Suppressor macrophage treated with lipopolysaccharide for 1 hour (primary cell): ENCODE measurements at regions not wholly inside any gene's neighbourhood (a gene's known extent, or its start where the extent isn't known, plus 50 kb on each side); places are given as distances from the start of the nearest gene placed in this dataset.
"Not testable (repeated sequence)": the region's sequence is repeated elsewhere in the genome, so short reads cannot be mapped to it uniquely, and the experiment has no call there.

Experiments used
- DNase-seq, 3 donors: peaks; one replicate each; pipeline ENCODE4 v3.0.0-alpha.2; 2020 to 2022

DNA sequence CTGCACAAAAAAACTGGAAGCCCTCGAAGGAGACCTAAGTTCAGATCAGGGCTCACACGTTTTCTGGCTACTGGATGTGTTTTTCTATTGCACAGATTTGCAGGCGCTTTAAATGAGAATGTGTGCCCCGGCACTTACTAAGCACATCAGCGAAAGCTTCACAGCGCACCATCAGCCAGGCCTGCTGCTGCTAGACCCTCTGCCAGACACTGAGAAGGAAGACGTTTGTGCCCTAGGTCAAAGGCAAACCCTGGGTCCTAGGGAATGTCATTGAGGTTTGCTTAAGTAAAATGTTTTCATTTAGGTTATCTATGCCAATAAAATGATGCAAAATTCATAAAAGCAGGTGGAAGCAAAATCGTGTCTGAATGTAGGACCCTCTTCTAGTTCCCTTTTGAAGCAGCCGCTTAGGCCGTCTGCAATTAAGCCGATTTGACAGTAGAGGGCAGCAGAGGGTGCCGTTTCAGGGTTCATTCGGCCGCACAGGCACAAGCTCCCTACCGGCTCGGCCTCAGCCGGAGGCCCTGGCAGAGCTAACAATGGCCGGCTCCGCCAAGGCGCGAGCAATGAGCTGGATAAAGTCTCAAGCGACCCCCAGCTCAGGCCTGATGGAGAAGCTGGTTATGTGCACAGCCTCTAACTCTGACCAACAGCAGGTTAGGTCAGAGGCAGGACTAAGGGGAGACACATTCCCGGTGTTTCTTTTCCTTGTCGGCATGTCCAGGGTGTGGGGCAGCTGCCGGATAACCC lies 107.2 kb upstream of the FOXA2 start:
- DNase-seq: peak; percentile 75 to 87 (median 83)

DNA sequence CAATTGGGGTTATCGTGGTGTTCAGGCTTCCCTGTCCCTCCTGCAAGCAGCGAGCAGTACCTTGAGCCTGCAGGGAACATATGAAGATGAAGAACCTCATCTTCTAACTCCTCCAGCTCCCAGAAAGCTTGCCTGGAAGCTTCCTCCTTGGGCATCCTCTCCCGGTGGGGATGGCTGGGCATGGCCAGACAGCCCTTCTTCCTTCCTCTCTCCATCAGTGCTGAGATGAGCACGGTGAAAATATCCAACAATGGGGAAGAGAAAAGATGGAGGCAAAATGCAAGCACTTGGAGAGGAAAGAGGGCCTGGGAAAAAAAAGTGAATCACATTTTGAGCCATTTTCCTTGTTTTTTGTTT lies 107.7 kb upstream of the FOXA2 start:
- DNase-seq: no peak

DNA sequence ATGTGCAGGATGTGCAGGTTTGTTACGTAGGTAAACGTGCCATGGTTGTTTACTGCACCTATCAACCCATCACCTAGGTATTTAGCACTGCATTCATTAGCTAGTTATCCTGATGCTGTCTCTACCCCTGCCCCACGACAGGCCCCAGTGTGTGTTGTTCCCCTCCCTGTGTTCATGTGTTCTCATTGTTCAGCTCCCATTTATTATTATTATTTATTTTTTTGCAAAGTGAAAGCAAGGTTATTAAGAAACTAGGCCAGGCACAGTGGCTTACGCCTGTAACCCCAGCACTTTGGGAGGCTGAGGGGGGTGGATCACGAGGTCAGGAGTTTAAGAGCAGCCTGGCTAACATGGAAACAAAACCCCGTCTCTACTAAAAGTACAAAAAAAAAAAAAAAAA lies 108.2 kb upstream of the FOXA2 start:
- DNase-seq: not testable (repeated sequence)

DNA sequence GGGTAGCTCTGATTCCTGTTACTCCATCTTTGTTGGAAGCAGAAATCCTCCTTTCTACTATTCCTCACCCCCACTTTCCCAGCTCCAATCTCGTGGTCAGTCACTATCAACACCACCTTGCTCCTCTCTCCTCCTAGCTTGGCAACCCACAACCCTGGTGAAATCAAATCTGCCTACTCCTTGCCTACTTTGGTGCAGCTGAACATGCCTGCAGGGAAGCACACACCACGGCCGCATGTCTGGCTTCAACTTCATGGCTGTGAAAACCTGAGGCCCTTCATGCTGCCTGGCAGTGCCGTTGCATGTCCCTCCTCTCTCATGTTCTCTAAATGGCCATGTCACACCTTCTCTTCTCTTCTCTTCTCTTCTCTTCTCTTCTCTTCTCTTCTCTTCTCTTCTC lies 112.4 kb upstream of the FOXA2 start:
- no peak for DNase-seq

DNA sequence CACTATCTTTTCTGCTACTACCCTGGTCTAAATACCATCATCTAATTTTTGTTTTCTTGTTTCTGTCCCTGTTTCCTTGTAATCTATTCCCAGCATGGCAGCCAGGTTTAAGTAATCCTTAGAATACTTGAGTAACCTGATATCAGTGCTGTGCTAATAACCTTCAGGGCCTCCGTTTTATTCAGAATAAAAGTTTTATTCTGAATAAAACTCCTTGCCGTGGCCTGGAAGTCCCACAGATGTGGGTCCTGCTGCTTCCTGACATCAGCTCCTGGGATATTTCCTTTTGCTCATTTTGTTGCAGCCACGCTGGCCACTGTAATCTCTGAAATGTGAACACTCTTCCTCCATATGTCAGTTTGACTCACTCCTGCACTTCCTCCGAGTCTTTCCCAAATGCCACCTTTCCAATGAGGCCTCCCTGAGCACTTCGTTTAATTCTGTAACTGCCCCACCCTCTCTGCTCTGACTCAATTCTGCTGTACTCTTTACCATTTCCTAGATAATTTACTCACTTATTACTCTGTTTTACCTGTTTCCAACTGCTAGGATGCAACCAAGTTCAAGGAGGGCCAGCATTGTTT lies 114.0 kb upstream of the FOXA2 start:
- DNase-seq: no peak

DNA sequence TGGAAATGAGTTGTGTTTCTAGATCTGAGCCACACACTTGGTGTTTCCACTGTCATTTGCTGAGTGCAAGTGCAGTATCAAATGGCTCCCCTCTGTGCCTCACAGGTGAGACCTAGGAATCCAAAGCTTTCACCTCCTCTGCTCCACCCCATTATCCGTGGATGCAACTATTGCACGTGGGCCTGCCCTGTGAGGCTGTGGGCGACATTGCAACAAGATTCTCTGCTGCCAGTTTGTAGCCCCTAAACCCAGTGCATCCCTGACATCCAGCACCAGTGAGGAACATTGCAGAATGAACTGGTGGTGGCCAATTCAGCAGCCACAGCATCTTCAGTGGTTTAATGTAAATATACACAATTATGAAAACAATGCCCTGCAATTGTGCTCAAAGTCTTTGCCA lies 115.0 kb upstream of the FOXA2 start:
- DNase-seq: no peak

DNA sequence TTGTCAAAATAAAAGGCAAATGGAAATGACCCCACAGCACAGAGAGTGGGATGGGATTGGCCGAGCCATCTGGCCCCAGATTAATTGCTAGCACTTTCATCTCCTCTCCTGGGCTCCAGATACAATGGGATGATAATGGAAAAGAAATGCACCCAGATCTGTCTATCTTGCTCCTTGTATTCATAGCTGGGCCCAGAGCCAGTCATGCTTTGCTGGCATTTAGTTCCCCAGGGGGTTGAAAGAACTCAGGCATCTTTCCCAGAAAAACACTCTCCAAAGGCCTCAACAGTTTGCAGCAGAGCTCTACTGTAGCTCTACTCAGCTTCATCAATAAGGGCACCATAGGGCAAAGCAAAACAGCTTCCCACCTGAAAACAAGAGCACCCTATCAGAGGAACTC lies 116.0 kb upstream of the FOXA2 start:
- DNase-seq: no peak

DNA sequence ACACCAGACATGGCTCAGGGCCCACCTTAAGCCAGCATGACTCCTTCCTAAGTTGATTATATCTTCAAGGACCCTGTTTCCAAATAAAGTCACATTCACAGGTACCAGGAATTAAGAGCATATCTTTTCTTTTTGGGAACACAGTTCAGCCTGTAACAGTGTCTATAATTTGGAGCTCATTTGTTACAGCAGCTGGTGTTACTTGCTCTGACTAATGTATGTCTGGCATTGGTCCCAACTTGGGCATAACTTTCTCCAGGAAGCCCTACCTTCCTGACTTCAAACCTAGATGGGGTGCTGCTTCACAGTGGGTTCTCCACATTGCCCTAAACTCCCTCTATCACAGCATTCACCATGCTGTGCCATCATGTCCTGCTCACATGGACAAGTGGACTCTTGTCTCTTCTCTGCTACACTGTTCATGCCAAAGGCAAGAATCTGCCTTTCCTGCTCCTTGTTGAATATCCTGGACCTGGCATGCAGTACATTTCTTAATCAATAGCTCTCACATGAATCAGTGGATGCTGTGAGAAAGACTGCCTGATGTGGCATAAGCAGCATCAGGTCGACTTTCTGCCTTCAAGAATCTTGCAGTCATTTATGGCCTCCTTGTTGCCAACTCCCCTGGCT lies 117.4 kb upstream of the FOXA2 start:
- DNase-seq: no peak

DNA sequence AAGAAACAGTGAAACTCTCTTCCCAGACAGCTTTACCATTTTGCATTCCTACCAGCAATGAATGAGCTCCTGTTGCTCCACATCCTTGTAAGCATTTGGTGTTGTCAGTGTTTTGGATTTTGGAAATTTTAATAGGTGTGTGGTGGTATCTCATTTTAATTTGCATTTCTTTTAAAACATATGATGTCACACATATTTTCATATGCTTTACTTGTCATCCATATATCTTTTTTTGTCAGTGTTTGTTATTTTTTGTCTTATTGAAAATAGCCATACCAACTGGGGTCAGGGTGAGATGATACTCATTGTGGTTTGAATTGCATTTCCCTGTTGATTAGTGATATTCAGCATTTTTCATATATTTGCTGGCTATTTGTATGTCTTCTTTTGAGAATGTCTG lies 119.5 kb upstream of the FOXA2 start:
- DNase-seq: no peak

DNA sequence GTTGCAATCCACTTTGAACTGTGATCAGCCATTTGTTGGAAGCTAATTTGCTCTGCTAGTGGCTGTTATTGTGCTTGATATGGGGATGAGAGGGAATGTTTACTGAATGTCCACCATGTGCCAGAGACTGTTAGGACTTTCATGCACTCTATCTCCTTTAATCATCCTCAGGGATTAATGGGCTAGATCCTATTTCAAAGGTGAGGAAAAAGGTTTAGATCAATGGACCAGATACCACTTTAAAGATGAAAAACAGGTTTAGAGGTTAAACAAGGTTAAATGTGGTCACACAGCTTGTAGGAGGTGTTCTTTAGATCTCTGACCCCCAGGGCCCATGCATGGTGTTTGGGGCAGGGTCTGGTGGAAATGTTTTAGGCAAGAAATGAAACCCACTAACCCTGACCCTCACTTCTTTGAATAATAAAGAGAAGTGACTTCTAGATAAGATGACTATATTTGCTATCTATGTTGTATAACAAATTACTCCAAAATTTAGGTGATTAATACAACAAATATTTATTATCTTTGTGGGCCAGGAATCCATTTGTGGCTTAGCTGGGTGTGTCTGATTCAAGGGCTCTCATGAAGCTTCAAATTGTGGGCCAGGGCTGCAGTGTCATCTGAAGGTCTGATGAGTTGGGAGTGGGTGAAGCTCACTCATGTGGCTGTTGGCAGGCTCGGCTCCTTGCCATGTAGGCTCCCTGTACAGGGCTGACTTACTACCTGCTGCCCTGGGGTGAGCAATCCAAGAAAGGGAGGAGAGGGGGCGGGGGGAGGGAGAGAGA lies 127.8 kb upstream of the FOXA2 start:
- no peak for DNase-seq

DNA sequence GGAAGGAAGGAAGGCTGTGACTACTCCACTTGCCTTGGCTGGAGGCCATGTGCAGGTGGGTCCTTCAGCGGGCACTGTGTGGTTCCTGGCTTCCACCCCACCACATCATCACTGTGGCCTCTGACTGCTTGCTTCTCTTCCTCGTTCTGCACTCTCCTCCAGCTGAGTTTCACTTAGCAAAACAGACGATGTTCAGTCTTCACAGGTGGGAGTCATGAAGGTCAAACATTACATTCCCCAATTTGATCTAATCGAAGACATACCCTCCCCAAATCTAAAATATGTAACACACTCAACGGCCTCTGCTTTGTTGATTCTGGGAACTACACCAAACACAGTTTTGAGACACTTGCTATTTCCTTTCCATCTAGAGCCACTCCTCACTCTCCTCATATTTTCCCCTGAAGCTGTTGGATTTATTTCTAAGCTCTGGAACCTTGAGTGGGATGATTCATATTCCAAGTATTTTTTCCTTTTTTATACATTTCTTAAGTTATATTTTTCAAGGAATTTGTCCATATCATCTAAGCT lies 132.5 kb upstream of the FOXA2 start:
- no peak for DNase-seq

DNA sequence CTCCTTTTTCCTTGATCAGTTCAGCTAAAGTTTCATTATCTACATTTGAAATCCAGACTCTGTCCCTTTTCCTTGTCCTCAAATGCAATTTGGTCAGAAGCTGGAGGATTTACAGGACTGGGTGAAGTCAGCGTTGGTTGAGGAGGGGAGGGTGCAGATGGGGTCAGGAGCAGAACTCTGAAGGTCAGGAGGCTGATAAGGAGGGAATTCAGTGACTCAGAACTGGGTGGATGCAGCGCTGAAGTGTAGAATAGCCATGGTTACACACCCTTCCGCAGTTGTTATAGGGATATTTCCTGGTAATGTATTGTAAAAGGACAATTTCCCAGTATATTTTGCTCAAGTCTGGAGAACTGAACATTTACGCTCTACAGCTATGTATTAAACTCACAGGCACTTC lies 133.1 kb upstream of the FOXA2 start:
- DNase-seq: no peak

DNA sequence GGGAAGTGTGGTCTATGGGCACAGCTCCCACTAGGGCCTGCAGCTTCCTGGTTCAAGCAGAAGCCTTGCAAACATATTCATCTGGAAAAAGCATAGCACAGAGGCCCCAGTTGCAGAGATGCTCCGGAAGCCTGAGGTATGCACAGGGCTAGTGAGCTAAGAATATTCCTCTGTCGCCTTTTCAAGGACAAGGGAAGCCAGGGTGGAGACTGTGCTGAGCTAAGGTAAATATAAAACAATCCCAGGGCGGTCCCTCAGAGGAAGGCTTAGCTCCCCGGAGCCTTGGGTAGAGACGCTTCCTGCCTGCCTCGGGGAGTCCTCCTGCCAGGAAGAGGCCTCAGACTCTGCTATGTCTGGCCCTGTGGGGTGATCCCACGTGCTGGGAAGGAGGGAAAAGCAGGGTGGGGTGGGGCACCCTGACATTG lies 134.8 kb upstream of the FOXA2 start:
- DNase-seq: no peak

DNA sequence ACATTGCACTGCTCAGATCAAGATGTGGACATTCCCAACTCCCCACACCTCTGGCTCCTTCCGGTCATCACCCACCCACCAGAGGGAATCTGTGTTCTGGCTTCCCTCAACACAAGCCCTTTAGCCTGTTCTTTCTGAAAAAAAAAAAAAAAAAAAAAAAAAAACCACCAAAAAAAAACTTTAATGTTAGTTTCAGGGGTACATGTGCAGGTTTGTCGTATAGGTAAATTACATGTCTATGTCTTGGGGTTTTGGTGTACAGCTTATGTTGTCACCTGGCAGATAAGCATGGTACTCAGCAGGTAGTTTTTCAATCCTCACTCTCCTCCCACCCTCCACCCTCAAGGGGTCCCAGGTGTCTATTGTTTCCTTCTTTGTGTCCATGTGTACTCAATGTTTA lies 135.8 kb upstream of the FOXA2 start:
- no peak for DNase-seq

DNA sequence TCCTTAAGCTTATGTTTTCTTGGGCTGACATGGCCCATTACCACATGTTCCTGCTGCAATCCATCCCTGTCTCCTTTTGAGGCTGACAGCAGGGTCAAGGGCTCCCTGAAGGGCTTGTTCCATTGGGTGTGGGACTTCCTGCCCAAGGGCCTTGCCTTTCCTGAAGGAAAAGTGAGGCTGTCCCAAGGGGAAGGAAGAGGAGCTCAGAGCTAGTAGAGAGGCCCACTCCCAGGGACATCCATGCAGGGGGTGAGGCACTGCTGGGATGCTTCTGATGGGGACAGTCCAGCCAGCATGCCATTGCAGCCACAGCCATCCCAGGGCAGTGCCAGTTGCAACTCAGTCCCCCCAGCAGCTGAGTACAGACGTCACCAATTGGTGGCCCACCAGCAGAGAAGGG lies 138.4 kb upstream of the FOXA2 start:
- no peak for DNase-seq

DNA sequence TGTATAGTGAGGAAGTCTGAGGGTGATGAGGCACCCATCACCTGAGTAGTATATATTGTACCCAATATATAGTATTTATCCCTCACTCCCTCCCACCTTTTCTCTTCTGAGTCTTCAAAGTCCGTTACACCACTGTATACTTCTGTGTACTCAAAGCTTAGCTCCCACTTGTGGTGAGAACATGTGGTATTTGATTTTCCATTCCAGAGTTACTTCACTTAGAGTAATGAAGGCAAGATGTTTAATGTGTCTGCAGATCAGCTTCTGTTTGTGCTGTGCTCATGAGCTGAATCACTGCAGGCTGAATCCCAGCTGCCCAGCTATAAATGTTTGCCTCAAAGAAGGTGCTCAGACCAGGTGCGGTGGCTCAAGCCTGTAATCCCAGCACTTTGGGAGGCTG lies 139.3 kb upstream of the FOXA2 start:
- DNase-seq: no peak

DNA sequence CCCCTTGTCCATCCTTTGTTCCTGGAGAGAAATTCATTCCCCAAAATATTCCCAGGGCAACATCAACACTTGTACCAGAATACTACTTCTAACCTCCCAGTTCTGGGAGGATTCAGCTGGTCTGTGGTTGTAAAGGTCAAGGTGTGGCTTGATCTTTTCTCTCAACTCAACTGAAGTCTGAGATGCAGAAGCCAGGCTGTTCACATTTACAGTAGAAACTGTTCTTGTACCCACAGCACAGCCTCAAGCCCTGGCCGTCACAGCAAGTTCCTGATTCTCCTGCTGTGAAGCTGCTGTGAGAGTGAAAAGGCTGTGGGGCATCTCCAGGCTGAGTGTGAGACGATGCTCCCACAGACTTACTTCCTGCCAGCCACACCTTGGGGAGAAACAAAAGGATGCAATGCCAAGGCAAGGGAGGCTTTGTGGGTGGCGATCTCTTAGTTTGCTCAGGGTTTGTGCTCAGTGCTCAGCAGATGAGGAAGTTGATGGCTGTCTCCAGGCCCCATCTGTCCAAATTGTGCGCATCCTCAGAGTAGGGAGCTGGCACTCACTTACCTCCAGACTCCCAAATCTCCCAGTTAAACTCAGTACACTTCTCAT lies 143.9 kb upstream of the FOXA2 start:
- DNase-seq: no peak

DNA sequence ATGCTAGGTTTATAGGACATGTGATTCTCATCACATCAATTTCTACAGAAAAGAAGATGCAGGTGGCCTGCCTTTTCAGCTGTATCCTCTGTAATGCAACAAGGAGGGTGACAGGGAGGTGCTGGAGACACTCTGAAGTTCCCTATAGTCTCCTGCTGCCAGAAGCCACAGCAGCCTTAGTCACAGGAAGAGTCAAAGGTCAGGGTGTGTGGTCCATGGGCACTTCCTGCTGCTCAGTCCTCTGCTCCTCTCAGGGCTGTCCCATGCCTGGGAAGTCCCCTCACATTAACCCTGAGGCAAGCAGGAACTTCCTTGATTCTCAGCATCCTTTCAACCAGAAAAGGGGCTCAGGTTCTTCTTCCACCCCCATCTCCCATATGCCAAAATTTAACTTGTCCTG lies 144.8 kb upstream of the FOXA2 start:
- peak; percentile 85 to 88 (median 87) for DNase-seq

DNA sequence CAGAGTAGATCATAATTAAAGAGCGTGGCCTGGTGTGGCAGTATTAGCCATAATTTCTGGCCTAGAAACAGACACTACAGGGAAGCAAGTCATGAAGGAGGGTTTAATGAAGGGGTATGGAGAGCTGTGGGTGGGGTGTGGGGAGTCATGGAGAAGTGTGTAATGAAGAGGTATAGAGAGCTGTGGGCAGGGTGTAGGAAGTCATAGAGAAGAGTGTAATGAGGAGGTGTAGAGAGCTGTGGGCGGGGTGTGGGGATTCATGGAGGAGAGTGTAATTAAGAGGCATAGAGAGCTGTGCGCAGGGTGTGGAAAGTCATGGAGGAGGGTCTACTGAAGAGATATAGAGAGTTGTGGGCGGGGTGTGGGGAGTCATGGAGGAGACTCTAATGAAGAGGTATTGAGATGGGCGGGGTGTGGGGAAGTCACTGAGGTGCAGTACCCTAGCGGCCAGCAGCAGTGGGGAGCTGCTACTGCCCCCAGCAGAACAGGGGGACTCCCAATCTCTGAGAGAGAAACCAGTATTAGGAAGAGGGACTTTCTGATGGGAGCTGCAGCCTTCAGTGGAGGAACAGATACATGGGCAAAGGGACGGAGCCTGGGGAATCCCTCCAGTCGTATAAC lies 145.4 kb upstream of the FOXA2 start:
- DNase-seq: no peak

DNA sequence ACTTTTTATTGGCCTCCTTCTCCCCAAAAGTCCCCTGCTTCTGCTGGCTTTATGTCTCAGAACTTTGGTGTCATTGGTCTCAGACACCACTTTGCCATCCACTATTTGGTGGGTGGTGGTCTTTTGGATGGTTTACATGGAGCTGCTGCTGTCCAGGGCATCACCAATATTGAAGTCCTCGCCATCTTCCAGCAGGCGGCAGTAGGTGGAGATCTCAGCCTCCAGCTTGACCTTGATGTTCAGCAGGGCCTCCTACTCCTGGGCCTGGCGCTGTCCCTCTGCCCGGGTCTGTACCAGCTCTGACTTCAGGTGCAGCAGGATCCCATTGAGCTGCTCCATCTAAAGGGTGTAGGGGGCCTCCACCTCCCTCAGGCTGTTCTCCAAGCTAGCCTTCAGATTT lies 148.4 kb upstream of the FOXA2 start:
- no peak for DNase-seq

DNA sequence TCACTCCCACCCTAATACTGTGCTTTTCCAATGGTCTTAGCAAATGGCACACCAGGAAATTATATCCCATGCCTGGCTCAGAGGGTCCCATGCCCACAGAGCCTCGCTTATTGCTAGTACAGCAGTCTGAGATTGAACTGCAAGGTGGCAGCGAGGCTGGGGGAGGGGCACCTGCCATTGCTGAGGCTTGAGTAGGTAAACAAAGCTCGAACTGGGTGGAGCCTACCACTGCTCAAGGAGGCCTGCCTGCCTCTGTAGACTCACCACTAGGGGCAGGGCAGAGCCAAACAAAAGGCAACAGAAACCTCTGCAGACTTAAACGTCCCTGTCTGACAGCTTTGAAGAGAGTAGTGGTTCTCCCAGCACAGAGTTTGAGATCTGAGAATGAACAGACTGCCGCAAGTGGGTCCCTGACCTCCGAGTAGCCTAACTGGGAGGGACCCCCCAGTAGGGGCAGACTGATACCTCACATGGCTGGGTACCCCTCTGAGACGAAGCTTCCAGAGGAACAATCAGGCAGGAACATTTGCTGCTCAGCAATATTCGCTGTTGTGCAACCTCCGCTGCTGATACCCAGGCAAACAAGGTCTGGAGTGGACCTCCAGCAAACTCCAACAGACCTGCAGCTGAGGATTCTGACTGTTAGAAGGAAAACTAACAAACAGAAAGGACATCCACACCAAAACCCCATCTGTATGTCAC lies 150.7 kb upstream of the FOXA2 start:
- DNase-seq: peak in 2 of 3 donors; percentile 27 to 49

DNA sequence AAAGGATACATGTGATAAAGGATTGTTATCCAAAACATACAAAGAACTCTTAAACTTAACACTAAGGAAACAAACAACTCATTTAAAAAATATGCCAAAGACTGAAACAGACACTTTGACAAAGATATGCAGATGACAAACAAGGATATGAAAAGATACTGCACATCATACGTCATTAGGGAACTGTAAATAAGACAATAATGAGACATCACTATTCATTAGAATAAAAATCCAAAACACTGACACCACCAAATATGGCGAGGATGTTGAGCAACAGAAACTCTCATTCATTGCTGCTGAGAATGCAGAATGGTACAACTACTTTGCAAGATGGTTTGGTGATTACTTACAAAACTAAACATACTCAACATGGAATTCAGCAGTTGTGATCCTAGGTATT lies 156.5 kb upstream of the FOXA2 start:
- no peak for DNase-seq
